Stimulated activated memory B cell treated with anti-CD40 and anti-IgM and Interleukin-4, amounts not matched to agents 10 μg/mL and 1 μg/mL and 100 μg/mL, for 72 hours (primary cell): ENCODE measurements at regions not wholly inside any gene's neighbourhood (a gene's known extent, or its start where the extent isn't known, plus 50 kb on each side); places are given as distances from the start of the nearest gene placed in this dataset.

Experiments
- ATAC-seq: fragments of 150-1000 bp; cut with Tn5 transposase; 2 replicates; pipeline ENCODE4 v1.10.0; 2021
- H3K27ac Mint-ChIP-seq: one replicate; pipeline ENCODE4 v1.8.0; 2022; ENCODE audit warnings: mild to moderate bottlenecking, mixed read lengths
- H3K27me3 Mint-ChIP-seq: one replicate; pipeline ENCODE4 v1.8.0; 2022; ENCODE audit warnings: mixed read lengths
- H3K36me3 Mint-ChIP-seq: one replicate; pipeline ENCODE4 v1.8.0; 2022; ENCODE audit warnings: mixed read lengths
- H3K4me1 Mint-ChIP-seq: one replicate; pipeline ENCODE4 v1.8.0; 2022; ENCODE audit warnings: mixed read lengths
- H3K4me3 Mint-ChIP-seq: one replicate; pipeline ENCODE4 v1.8.0; 2022; ENCODE audit warnings: mild to moderate bottlenecking, moderate library complexity, mixed read lengths
- H3K9me3 Mint-ChIP-seq: one replicate; pipeline ENCODE4 v1.8.0; 2022; ENCODE audit warnings: mixed read lengths

DNA sequence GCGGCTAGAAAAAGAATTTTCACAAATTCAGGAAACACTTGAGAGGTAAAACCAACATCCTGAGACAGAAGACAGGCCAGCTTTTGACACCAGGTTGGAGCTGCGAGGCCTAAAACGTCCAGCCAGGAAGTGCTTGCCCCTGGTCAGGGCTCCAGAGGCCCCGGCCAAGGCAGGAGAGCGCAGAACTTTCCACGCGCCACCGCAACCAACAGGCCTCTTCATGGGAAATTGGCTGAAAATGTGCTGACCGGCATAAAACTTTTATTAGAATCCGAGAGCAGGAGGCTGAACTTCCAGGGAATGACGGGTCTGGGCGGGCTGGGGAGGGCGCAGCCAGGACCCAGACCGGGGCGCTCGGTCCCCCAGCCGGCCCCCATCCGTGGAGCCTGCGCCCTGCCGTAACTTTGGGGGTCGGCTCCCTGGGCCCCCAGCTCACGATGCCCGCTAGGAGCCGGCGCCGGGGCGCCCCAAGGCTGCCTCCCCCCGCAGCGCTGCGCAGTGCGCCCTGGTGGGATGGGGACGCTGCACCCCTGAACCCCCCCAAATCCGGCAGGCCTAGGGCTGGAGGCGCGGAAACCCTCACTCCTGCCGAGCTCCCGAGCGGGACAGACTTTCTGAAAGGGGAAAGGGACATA, 414.0 kb upstream of the MKI67 start:
- Mint-ChIP-seq H3K9me3 (no peaks in the 10 kb centered on the region), H3K4me1 (no peaks in the 10 kb centered on the region), H3K36me3 (no peaks in the 10 kb centered on the region), H3K4me3 (no peak overlapping the region), H3K27ac (no peak overlapping the region), H3K27me3 (peaks cover 35% of the 10 kb centered on the region)
- no peak for ATAC-seq

DNA sequence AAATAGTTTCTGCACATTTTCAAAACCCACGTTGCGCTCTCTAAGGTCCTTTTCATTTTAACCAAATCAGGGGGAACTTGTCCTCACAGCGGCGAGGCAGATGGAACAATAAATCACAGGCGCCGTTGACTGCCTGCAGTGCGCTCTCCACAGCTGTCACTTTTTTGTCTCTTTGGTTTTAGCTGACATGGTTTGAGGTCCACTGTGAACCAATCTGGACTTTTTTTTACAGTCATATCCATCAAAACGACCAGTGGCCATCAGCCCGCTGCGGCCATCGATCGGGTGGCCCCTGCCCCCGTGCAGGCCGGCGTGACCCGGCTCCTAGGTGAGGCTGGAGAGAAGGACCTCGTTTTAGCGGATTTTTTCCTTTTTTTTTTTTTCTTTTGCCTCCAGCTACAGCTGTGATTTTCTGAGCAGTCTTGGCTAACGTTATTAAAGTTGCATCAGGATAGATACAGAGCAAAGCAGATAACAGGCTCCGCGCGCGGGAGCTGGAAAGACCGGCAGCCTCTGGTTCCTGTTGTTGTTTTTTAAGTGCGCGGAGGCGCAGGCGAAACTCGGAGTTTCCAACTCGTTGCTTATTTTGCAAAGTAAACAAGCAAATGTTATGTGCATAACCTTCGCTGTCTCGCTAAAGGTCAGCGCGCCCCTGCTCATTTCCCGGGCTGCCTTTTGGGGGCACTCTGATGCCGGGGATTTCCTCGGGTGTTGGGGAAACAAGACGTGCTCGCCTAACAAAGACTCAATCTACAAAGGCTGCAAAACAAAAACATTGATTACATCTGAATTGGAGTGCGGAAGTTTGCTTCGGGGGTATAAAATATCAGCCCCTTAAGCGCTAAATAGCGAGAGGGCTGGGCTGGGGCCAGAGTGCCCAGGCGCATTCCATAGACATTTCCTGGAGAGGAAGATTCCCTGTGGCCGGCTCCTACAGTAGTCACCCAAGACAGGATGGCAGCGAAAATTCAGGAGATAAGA, 414.8 kb upstream of the MKI67 start:
- Mint-ChIP-seq H3K9me3 (no peaks in the 10 kb centered on the region), H3K27me3 (peaks cover 35% of the 10 kb centered on the region), H3K36me3 (no peaks in the 10 kb centered on the region), H3K4me3 (no peak overlapping the region), H3K4me1 (no peaks in the 10 kb centered on the region), H3K27ac (no peak overlapping the region)
- ATAC-seq, result no peak

DNA sequence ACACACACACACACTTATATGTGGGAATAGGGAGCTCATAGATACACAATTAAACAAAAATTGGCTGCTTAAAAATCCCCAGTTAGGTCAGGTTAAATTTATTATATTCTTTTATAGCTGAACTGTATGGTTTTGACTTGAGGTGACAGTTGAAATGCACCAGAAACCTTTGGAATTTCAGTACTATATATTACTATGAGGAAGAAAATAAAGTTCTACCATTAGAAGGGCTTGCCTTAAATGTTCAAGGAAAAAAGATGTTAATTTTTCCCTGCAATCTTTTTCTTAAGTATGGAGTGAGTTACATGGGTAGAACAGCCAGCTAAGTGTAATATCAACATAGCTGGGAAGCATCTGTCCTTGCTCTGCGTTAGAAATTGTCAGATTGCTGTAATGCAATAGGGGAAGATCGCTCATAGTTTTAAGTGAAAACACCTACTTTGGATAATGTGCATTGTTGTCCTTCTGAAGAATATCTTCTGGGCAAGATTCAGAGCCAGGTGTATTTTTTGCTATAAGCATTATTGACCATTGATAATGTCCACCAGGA, 415.8 kb upstream of the MKI67 start:
- Mint-ChIP-seq H3K27me3 (peaks cover 35% of the 10 kb centered on the region), H3K27ac (no peak overlapping the region), H3K4me1 (no peaks in the 10 kb centered on the region), H3K36me3 (no peaks in the 10 kb centered on the region), H3K4me3 (no peak overlapping the region), H3K9me3 (no peaks in the 10 kb centered on the region)
- no peak for ATAC-seq

DNA sequence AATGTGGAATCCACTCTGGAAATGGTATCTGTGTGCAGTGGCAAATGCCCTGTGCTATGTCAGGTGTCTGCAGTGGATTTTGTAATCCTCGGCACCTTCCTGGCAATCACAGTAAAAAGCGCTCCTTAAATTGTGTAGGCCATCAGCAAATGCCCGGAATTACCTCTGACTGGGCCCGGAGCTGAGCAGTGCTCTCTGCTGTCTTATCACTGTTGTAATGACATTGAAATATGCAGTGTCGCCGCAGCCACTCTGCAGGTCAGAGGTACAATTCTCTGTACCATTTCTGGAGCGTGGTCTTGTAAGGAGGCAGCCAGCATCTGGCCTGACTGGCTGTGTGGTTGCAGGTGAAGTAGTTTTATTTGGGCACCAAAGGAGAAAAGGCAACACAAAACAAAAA, 416.4 kb upstream of the MKI67 start:
- Mint-ChIP-seq H3K36me3 (no peaks in the 10 kb centered on the region), H3K9me3 (no peaks in the 10 kb centered on the region), H3K4me1 (no peaks in the 10 kb centered on the region), H3K27ac (no peak overlapping the region), H3K4me3 (no peak overlapping the region), H3K27me3 (peaks cover 35% of the 10 kb centered on the region)
- no peak for ATAC-seq

DNA sequence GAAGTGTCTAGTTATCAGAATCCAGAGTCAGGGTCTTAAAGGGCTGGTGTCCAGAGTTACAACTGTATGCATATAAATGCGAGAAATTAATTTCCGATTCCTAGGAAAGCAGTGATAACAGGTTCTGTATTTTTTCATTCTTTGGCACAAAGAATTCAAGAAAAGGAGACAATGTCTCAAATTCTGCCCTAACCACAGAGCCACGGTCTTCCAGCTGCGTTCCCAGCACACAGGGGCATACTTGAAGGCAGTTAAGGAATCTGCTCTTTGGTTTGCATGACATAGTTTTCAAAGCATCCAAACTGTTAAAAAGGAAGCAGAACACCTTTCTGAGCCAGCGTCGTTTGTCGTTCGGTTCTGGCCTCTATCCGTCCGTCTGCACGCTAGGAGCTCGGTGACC, 416.9 kb upstream of the MKI67 start:
- peaks cover 35% of the 10 kb centered on the region for H3K27me3 Mint-ChIP-seq
- no peak overlapping the region for H3K4me3 Mint-ChIP-seq
- no peak overlapping the region for H3K27ac Mint-ChIP-seq
- no peaks in the 10 kb centered on the region for H3K36me3 Mint-ChIP-seq
- H3K9me3 Mint-ChIP-seq, result no peaks in the 10 kb centered on the region
- ATAC-seq, result no peak
- no peaks in the 10 kb centered on the region for H3K4me1 Mint-ChIP-seq

DNA sequence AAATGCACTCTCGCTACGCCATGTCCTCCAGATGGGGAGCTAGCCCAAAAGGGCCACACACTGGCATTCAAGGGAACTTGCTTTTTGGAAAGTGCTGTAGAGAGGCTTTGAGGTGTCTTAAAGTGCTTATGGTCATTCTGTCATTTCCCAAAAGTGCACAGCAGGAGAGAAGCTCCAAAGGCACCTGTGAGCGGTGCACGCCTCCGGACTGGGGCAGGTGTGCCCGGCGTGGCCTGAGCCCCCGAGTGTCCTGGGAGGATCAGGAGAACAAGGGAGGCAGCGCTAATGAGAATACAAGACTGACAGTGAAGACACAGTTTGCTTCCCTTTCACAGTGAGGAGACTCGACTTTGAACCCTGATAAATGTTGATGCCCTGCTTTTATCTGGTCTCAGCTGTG, 419.0 kb upstream of the MKI67 start:
- H3K27me3 Mint-ChIP-seq, result peaks cover 21% of the 10 kb centered on the region
- no peaks in the 10 kb centered on the region for H3K4me1 Mint-ChIP-seq
- H3K27ac Mint-ChIP-seq, result no peak overlapping the region
- no peak for ATAC-seq
- no peaks in the 10 kb centered on the region for H3K9me3 Mint-ChIP-seq
- no peak overlapping the region for H3K4me3 Mint-ChIP-seq
- H3K36me3 Mint-ChIP-seq, result no peaks in the 10 kb centered on the region

DNA sequence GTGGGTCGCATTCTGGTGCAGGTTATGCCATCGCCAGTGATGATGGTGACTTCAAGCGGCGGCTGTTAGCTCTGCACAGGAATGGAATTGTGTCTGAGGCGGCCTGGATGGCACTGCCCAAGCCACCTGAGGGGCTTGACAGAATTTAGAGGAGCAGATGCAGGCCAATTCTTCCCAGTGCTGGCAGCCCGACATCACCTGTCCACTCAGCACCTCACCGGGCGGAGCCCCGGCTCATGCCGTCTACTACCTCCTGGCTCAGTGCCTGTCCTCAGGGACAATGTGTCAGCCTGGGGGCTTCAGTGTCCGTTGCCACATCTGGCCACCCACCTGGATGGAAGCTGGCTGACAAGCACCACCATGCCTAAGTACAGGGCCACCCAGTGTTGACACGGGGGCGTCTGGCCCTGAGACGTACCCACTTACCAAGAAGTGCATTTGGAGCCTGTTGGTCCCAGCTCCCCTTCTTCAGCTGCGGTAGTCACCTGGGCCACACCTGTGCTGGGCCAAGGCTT, 420.5 kb upstream of the MKI67 start:
- H3K4me3 Mint-ChIP-seq, result no peak overlapping the region
- H3K9me3 Mint-ChIP-seq, result peaks cover 2% of the 10 kb centered on the region
- ATAC-seq, result no peak
- no peaks in the 10 kb centered on the region for H3K36me3 Mint-ChIP-seq
- peaks cover 8% of the 10 kb centered on the region for H3K27me3 Mint-ChIP-seq
- no peak overlapping the region for H3K27ac Mint-ChIP-seq
- no peaks in the 10 kb centered on the region for H3K4me1 Mint-ChIP-seq

DNA sequence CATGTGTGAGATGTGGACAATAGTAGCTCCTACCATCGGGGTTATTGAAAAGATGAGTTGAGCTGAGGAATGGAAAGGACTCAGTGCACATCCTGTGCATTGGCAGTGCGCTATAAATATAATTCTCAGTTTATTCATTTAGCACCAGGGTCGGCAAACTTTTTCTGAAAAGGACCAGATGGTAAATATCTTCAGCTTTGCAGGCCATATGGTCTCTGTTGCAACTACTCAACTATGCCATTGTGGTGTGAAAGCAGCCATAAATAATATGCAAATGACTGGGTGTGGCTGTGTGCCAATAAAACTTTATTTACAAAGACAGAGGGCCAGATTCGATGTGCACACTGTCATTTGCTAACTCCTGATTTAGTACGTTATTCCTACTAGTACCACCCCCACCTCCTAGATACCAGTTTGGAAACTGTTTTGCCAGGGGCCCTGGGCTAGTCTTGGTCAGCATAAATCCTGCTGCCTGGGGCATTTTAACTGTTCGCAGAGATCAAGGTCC, 422.9 kb upstream of the MKI67 start:
- no peak for ATAC-seq
- Mint-ChIP-seq H3K4me1 (no peaks in the 10 kb centered on the region), H3K9me3 (peaks cover 2% of the 10 kb centered on the region)

DNA sequence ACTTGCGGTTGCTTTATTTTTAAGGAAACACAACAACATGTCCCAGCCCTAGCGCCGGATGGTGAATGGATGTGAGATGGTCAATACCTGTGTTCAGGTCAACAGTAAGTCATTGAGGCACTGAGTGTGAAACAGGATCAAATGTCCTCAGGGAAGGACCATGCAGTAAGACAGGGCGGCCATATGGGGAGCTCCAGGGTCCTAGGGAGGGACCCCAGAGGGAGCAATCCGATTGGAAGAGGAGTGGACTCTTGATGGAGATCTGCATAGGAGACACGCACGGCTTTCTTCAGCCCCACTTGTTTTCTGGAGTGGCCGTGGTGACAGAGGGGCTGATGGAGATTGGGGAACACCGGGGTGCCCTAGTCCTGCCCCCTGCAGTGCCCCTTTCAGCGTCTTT, 423.8 kb upstream of the MKI67 start:
- no peaks in the 10 kb centered on the region for H3K27me3 Mint-ChIP-seq
- H3K9me3 Mint-ChIP-seq, result peaks cover 2% of the 10 kb centered on the region
- no peak overlapping the region for H3K27ac Mint-ChIP-seq
- H3K36me3 Mint-ChIP-seq, result no peaks in the 10 kb centered on the region
- H3K4me3 Mint-ChIP-seq, result no peak overlapping the region
- H3K4me1 Mint-ChIP-seq, result no peaks in the 10 kb centered on the region
- no peak for ATAC-seq

More for the DNA sequence above, 422.9 kb upstream of the MKI67 start:
- no peak overlapping the region for H3K4me3 Mint-ChIP-seq
- H3K27me3 Mint-ChIP-seq, result no peaks in the 10 kb centered on the region
- H3K27ac Mint-ChIP-seq, result no peak overlapping the region
- no peaks in the 10 kb centered on the region for H3K36me3 Mint-ChIP-seq

DNA sequence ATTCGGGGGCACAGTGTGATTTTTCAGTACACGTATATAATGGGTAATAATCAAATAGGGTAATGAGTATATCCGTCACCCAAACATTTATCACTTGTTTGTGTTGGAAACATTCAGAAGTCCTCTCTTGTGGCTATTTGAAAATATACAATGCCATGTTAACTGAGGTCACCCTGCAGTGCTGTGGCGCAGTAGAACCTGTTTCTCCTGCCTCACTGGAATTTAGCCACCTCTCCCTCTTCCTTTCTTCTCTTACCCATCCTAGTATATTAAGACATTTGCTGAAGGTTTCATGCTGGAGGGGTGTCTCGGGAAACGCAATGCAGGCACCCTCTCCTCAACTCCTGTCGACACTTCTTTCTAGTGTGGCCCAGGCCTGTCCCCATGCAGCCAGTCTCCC, 425.3 kb upstream of the MKI67 start:
- H3K4me3 Mint-ChIP-seq, result no peak overlapping the region
- H3K36me3 Mint-ChIP-seq, result no peaks in the 10 kb centered on the region
- H3K4me1 Mint-ChIP-seq, result no peaks in the 10 kb centered on the region
- no peak for ATAC-seq
- peaks cover 2% of the 10 kb centered on the region for H3K9me3 Mint-ChIP-seq
- H3K27me3 Mint-ChIP-seq, result no peaks in the 10 kb centered on the region
- H3K27ac Mint-ChIP-seq, result no peak overlapping the region

DNA sequence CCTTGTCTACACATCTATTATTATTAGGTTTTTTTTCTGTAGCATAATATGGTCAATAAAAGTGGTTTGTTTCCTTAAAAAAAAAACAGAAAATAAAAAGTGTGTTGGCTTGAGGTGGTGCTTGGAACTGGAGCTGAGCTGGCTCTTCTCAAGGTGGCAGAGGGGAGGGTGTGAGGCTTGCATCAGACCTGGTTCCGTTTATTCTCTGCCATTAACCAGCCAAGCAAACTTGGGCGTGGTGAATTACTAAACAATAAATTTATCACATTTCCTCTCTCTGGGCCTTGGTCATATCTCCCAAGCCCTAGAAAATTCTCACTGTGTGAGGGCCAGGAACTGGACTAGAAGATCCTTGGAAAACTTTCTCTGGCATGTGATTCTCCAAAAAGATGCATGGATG, 427.5 kb upstream of the MKI67 start:
- H3K27ac Mint-ChIP-seq, result no peak overlapping the region
- no peak overlapping the region for H3K4me3 Mint-ChIP-seq
- ATAC-seq, result no peak
- H3K4me1 Mint-ChIP-seq, result no peaks in the 10 kb centered on the region
- no peaks in the 10 kb centered on the region for H3K27me3 Mint-ChIP-seq
- no peaks in the 10 kb centered on the region for H3K36me3 Mint-ChIP-seq
- H3K9me3 Mint-ChIP-seq, result peaks cover 2% of the 10 kb centered on the region

DNA sequence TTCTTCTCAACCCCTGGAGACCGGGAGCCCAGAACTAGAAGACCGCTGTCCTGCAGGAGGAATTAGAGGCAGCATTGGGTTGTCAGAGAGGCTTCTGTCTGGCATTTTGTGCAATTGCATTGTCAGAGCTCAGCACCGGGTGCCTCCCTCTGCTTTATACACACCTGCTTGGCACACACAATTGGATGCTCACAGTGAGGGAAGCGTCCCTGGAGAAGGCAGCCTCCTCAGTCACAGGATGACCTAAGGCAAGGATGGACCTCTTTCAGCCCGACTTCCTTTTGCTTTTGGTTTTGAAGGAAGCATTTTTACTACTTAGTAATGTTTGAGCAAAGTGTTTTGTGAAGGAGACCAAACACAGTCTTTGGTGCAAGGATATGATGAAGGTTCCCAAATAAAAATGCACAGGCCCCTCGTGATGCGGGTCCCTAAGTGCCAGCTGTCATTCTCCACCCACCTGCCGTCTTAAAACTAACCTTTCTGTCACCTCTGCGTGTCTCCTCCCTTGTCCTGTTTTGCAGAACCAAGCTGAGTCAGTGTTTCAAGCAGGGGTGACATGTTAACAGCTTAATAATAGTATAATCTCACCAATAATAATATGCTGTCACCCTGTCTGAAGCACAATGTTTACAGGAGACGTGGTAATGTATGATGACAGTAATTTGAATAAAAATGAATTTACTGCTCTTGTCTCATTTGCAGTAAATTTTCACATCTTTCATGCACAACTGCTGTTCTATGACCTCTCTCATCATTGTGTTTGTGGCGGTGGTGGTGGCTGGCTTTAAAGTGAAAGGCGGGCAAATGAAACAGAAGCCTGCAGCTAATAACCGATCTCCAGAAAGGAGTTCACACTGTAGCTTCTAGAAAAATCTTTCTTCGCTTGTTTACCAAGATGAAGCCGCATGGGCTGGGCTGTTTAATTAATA, 430.2 kb upstream of the MKI67 start:
- Mint-ChIP-seq H3K9me3 (peaks cover 5% of the 10 kb centered on the region), H3K36me3 (no peaks in the 10 kb centered on the region), H3K27ac (no peak overlapping the region), H3K4me3 (no peak overlapping the region), H3K4me1 (no peaks in the 10 kb centered on the region), H3K27me3 (peaks cover 9% of the 10 kb centered on the region)
- ATAC-seq, result no peak

DNA sequence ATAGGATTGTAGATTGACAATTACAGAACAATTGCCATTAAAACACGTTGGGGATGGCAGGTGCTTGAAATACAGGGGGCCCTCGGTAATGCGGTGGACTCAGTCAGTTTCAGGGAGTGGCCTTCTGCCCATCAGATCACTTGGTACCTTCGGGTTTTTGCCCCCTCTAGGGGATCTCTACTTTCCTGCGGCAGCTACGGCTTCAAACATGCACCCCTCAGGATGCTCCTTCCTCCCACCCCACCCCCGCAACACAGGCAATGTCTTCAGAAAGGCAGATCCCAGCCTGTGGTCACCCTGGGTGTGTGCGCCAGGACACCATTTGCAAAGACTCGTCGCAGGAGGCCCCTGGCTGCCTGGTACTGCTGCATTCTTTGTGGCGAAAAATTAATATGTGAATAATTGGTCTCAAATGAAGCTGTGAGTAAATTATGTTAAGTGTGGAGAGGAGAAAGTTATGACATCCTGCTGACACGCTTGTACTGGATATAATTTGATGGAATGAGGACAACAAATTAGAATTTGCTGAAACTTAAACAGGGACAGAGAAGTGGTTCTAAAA, 431.0 kb upstream of the MKI67 start:
- H3K27ac Mint-ChIP-seq, result no peak overlapping the region
- no peak for ATAC-seq
- peaks cover 5% of the 10 kb centered on the region for H3K9me3 Mint-ChIP-seq
- H3K36me3 Mint-ChIP-seq, result no peaks in the 10 kb centered on the region
- peaks cover 9% of the 10 kb centered on the region for H3K27me3 Mint-ChIP-seq
- H3K4me3 Mint-ChIP-seq, result no peak overlapping the region
- H3K4me1 Mint-ChIP-seq, result no peaks in the 10 kb centered on the region

DNA sequence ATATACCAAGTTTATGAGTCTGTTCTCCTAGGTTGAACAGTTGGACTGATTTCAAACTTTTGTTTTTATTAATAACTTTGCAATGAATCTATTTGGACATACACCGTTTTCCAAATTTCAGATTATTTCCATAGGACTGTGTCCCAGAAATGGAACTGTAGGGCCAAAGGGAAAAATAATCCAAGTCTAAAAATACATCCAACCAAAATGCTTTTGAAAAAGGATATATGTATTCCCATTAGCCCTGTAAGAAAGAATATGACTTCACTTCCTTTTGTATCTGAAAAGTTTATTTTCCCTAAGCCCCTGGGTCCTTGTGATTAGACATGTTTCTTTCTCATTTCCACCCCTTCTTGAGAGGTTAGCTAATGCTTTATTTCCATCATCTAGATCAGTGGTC, 434.2 kb upstream of the MKI67 start:
- peaks cover 9% of the 10 kb centered on the region for H3K27me3 Mint-ChIP-seq
- H3K4me3 Mint-ChIP-seq, result no peak overlapping the region
- no peak overlapping the region for H3K27ac Mint-ChIP-seq
- H3K4me1 Mint-ChIP-seq, result no peaks in the 10 kb centered on the region
- H3K9me3 Mint-ChIP-seq, result peaks cover 9% of the 10 kb centered on the region
- ATAC-seq, result no peak
- H3K36me3 Mint-ChIP-seq, result no peaks in the 10 kb centered on the region
